ENCODE measurements at regions not wholly inside any gene's neighbourhood (a gene's known extent, or its start where the extent isn't known, plus 50 kb on each side); places are given as distances from the start of the nearest gene placed in this dataset.

- H3K9me3 ChIP-seq: no peaks in the 10 kb centered on the region
- ATAC-seq (no peak), DNase-seq (peak; percentile 2 to 21 (median 18))
- H3K4me1 ChIP-seq: no peaks in the 10 kb centered on the region
- H3K27me3 ChIP-seq: no peaks in the 10 kb centered on the region
- WGBS, 2 donors: 22 to 24% methylated on average over 7 of the region's 7 CpGs
- no peaks in the 10 kb centered on the region for H3K36me3 ChIP-seq (replicated peaks in 1 of 2; ENCODE audit: insufficient read depth in 1 of 2, low read depth in 2 of 2)
- intact Hi-C loops (cut with DNase I): no loop called here
- no peak overlapping the region for H3K27ac ChIP-seq
- TF ChIP-seq POLR2A (IDR thresholded peaks at IDR 0.05): no peak
- TF ChIP-seq CTCF (IDR thresholded peaks at IDR 0.05): peak in 1 of 7 experiments; percentile 13
- no peak overlapping the region for H3K4me3 ChIP-seq
These were observed 300.9 kb upstream of the SRRM4 start for GRCh38 chr12:118680356-118680963.

DNA sequence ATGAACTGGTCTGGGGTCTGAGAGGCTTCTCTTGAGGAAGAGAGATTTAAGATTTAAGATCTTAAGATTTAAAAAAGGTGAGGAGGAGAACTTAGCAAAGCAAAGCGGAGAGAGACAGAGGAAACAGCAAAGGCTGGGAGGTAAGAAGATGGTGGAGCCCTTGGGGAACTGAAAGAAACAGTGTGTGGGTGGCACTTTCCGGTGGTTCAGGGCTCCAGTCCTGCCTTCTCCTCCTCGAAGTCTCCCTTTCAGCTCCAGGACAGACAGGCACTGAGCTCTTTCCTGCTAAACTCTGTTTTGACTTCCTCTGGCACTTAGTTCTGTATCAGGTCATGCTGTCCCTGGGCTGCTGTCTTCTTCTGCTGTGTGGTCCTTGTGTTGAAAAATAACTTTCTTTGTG is 298.7 kb upstream of the SRRM4 start:
- Histone ChIP-seq H3K36me3 (replicated peaks in 1 of 2; ENCODE audit: insufficient read depth in 1 of 2, low read depth in 2 of 2) (no peaks in the 10 kb centered on the region), H3K27me3 (no peaks in the 10 kb centered on the region), H3K27ac (no peak overlapping the region), H3K9me3 (no peaks in the 10 kb centered on the region), H3K4me1 (no peaks in the 10 kb centered on the region), H3K4me3 (no peak overlapping the region)
- DNase-seq (no peak), ATAC-seq (no peak)
- WGBS, 2 donors: 41 to 59% methylated on average over 3 of the region's 3 CpGs
- no peak for TF ChIP-seq CTCF (IDR thresholded peaks at IDR 0.05)
- TF ChIP-seq POLR2A (IDR thresholded peaks at IDR 0.05): no peak
- intact Hi-C loops (cut with DNase I): no loop called here

- ATAC-seq (no peak), DNase-seq (no peak)
These were observed 295.2 kb upstream of the SRRM4 start for GRCh38 chr12:118685983-118686607.

GRCh38 chr12:118689793-118690192 is 291.5 kb upstream of the SRRM4 start:
- Histone ChIP-seq H3K4me1 (no peaks in the 10 kb centered on the region), H3K27ac (no peak overlapping the region), H3K9me3 (no peaks in the 10 kb centered on the region), H3K36me3 (replicated peaks in 1 of 2; ENCODE audit: insufficient read depth in 1 of 2, low read depth in 2 of 2) (no peaks in the 10 kb centered on the region), H3K4me3 (no peak overlapping the region), H3K27me3 (no peaks in the 10 kb centered on the region)
- WGBS, 2 donors: 25 to 35% methylated on average over 3 of the region's 3 CpGs
- intact Hi-C loops (cut with DNase I): no loop called here
- no peak for DNase-seq
- TF ChIP-seq POLR2A (IDR thresholded peaks at IDR 0.05) (no peak), CTCF (IDR thresholded peaks at IDR 0.05) (no peak)
- no peak for ATAC-seq

More at GRCh38 chr12:118685983-118686607, 295.2 kb upstream of the SRRM4 start:
- WGBS, 2 donors: 35 to 54% methylated on average over 1 of the region's 1 CpG
- no peaks in the 10 kb centered on the region for H3K4me1 ChIP-seq
- no peaks in the 10 kb centered on the region for H3K27me3 ChIP-seq
- H3K4me3 ChIP-seq: no peak overlapping the region
- H3K36me3 ChIP-seq (replicated peaks in 1 of 2; ENCODE audit: insufficient read depth in 1 of 2, low read depth in 2 of 2): no peaks in the 10 kb centered on the region
- H3K9me3 ChIP-seq: no peaks in the 10 kb centered on the region
- H3K27ac ChIP-seq: no peak overlapping the region
- TF ChIP-seq POLR2A (IDR thresholded peaks at IDR 0.05): no peak
- no peak for TF ChIP-seq CTCF (IDR thresholded peaks at IDR 0.05)
- intact Hi-C loops (cut with DNase I): no loop called here

GRCh38 chr12:118690506-118690905 is 290.8 kb upstream of the SRRM4 start:
- 51% methylated on average over 3 of the region's 3 CpGs for WGBS, 2 donors
- Histone ChIP-seq H3K4me1 (no peaks in the 10 kb centered on the region), H3K36me3 (replicated peaks in 1 of 2; ENCODE audit: insufficient read depth in 1 of 2, low read depth in 2 of 2) (no peaks in the 10 kb centered on the region), H3K27ac (no peak overlapping the region), H3K4me3 (no peak overlapping the region), H3K9me3 (no peaks in the 10 kb centered on the region), H3K27me3 (no peaks in the 10 kb centered on the region)
- ATAC-seq (no peak), DNase-seq (no peak)
- intact Hi-C loops (cut with DNase I): no loop called here
- TF ChIP-seq POLR2A (IDR thresholded peaks at IDR 0.05): no peak
- no peak for TF ChIP-seq CTCF (IDR thresholded peaks at IDR 0.05)
